Esophagus squamous epithelium (tissue), 4 donors: ENCODE measurements at regions not wholly inside any gene's neighbourhood (a gene's known extent, or its start where the extent isn't known, plus 50 kb on each side); places are given as distances from the start of the nearest gene placed in this dataset.

Experiments
- POLR2A ChIP-seq, 4 donors: fragments of 450-650 bp; IDR thresholded peaks; one replicate each; pipeline ENCODE4 v1.6.1; 2017; ENCODE audit warnings: antibody characterized with exemption in 4 of 4, mild to moderate bottlenecking in 4 of 4, moderate library complexity in 3 of 4
- TF ChIP-seq, protein P1 (sequence below), 6 experiments: fragments of 450-650 bp in 4 of 6; fragments of 200-600 bp in 2 of 6; sonication (generic) in 2 of 6; IDR thresholded peaks; one replicate each; pipeline ENCODE4 v1.5.1; 2016 to 2019; ENCODE audit warnings: antibody characterized with exemption in 6 of 6, mild to moderate bottlenecking in 4 of 6, moderate library complexity in 4 of 6

- TF ChIP-seq, protein P1, sequence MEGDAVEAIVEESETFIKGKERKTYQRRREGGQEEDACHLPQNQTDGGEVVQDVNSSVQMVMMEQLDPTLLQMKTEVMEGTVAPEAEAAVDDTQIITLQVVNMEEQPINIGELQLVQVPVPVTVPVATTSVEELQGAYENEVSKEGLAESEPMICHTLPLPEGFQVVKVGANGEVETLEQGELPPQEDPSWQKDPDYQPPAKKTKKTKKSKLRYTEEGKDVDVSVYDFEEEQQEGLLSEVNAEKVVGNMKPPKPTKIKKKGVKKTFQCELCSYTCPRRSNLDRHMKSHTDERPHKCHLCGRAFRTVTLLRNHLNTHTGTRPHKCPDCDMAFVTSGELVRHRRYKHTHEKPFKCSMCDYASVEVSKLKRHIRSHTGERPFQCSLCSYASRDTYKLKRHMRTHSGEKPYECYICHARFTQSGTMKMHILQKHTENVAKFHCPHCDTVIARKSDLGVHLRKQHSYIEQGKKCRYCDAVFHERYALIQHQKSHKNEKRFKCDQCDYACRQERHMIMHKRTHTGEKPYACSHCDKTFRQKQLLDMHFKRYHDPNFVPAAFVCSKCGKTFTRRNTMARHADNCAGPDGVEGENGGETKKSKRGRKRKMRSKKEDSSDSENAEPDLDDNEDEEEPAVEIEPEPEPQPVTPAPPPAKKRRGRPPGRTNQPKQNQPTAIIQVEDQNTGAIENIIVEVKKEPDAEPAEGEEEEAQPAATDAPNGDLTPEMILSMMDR (IDR thresholded peaks at IDR 0.05) = no peak
- no peak for TF ChIP-seq POLR2A (IDR thresholded peaks at IDR 0.05)
Measured at GRCh38 chr4:85209161-85209560, 242.7 kb upstream of the WDFY3 start.
